Liver (tissue), 8 donors: ENCODE measurements at regions not wholly inside any gene's neighbourhood (a gene's known extent, or its start where the extent isn't known, plus 50 kb on each side); places are given as distances from the start of the nearest gene placed in this dataset.
"Not testable (repeated sequence)": the region's sequence is repeated elsewhere in the genome, so short reads cannot be mapped to it uniquely, and the experiment has no call there.

Experiments
- DNase-seq: peaks from one replicate; pipeline ENCODE4 v3.0.0-alpha.2; 2017; ENCODE audit warnings: low spot score
- H3K27ac ChIP-seq, 2 donors: one replicate each; pipeline ENCODE4 v1.7.0; 2013; ENCODE audit warnings: inconsistent platforms in 2 of 2, low read length in 2 of 2, control low read depth in 1 of 2, low read depth in 1 of 2, mild to moderate bottlenecking in 1 of 2
- H3K27me3 ChIP-seq, 4 donors: one replicate each; pipeline versions ENCODE4 v1.6.1 to v1.7.0; 2013; ENCODE audit warnings: low read length in 3 of 4, inconsistent platforms in 1 of 4, mild to moderate bottlenecking in 1 of 4, moderate library complexity in 1 of 4; ENCODE audit not compliant: control insufficient read depth in 4 of 4, insufficient read depth in 4 of 4
- H3K36me3 ChIP-seq, 4 donors: one replicate each; pipeline versions ENCODE4 v1.6.1 to v1.7.0; 2013; ENCODE audit warnings: low read length in 3 of 4, mild to moderate bottlenecking in 3 of 4, low read depth in 1 of 4, moderate library complexity in 1 of 4; ENCODE audit not compliant: control insufficient read depth in 4 of 4, insufficient read depth in 3 of 4
- H3K4me1 ChIP-seq, 4 donors: one replicate each; pipeline versions ENCODE4 v1.6.1 to v1.7.0; 2013; ENCODE audit warnings: low read length in 3 of 4, mild to moderate bottlenecking in 3 of 4, moderate library complexity in 1 of 4; ENCODE audit not compliant: control insufficient read depth in 4 of 4, insufficient read depth in 4 of 4
- H3K4me3 ChIP-seq, 3 donors: one replicate each; pipeline versions ENCODE4 v1.6.1 to v1.7.0; 2013; ENCODE audit warnings: low read length in 3 of 3, control low read depth in 1 of 3, low read depth in 1 of 3, mild to moderate bottlenecking in 1 of 3
- H3K9ac ChIP-seq, 2 donors: one replicate each; pipeline ENCODE4 v1.7.0; 2013; ENCODE audit warnings: low read length in 2 of 2, mild to moderate bottlenecking in 2 of 2, moderate library complexity in 2 of 2, control low read depth in 1 of 2, low read depth in 1 of 2
- H3K9me3 ChIP-seq, 4 donors: one replicate each; pipeline versions ENCODE4 v1.6.1 to v1.7.0; 2013; ENCODE audit warnings: low read length in 3 of 4; ENCODE audit not compliant: control insufficient read depth in 4 of 4
- EGR1 ChIP-seq, 2 donors: IDR thresholded peaks; 2 replicates each; pipeline ENCODE4 v1.6.1; 2016 to 2018; ENCODE audit warnings: antibody characterized with exemption in 2 of 2, low read depth in 2 of 2
- FOXA1 ChIP-seq: IDR thresholded peaks from 2 replicates; pipeline ENCODE4 v1.6.1; 2016; ENCODE audit warnings: antibody characterized with exemption
- FOXA2 ChIP-seq: IDR thresholded peaks from 2 replicates; pipeline ENCODE4 v1.6.1; 2016; ENCODE audit warnings: antibody characterized with exemption
- GABPA ChIP-seq, 2 donors: IDR thresholded peaks in 1 of 2; conservative IDR thresholded peaks in 1 of 2; 2 replicates each; pipeline ENCODE4 v1.6.1; 2016; ENCODE audit warnings: antibody characterized with exemption in 2 of 2, mild to moderate bottlenecking in 1 of 2, moderate library complexity in 1 of 2
- HNF4A ChIP-seq, 2 donors: conservative IDR thresholded peaks; 2 replicates each; pipeline ENCODE4 v1.6.1; 2016; ENCODE audit warnings: antibody characterized with exemption in 2 of 2, mild to moderate bottlenecking in 2 of 2
- HNF4G ChIP-seq: IDR thresholded peaks from 2 replicates; pipeline ENCODE4 v1.6.1; 2016; ENCODE audit warnings: antibody characterized with exemption
- JUND ChIP-seq, 2 donors: IDR thresholded peaks; 2 replicates each; pipeline ENCODE4 v1.6.1; 2016; ENCODE audit warnings: antibody characterized with exemption in 2 of 2
- NR2F2 ChIP-seq: IDR thresholded peaks from 2 replicates; pipeline ENCODE4 v1.6.1; 2016; ENCODE audit warnings: antibody characterized with exemption
- RAD21 ChIP-seq, 2 donors: IDR thresholded peaks; 2 replicates each; pipeline ENCODE4 v1.6.1; 2016; ENCODE audit warnings: antibody characterized with exemption in 2 of 2, mild to moderate bottlenecking in 2 of 2
- RXRA ChIP-seq, 2 donors: IDR thresholded peaks; 2 replicates each; pipeline ENCODE4 v1.6.1; 2017 to 2018; ENCODE audit warnings: antibody characterized with exemption in 2 of 2, mild to moderate bottlenecking in 1 of 2
- SP1 ChIP-seq: IDR thresholded peaks from 2 replicates; pipeline ENCODE4 v1.6.1; 2018; ENCODE audit warnings: antibody characterized with exemption, mild to moderate bottlenecking
- TAF1 ChIP-seq: conservative IDR thresholded peaks from 2 replicates; pipeline ENCODE4 v1.6.1; 2016; ENCODE audit warnings: antibody characterized with exemption, mild to moderate bottlenecking
- WGBS: extraction: QIAGEN DNeasy Blood & Tissue Kit; methylation state at CpG from one replicate; pipeline ENCODE4 v1.1.7; 2013; 5-methylcytosine and 5-hydroxymethylcytosine counted together
- TF ChIP-seq, protein P1 (sequence below): IDR thresholded peaks from 2 replicates; pipeline ENCODE4 v1.6.1; 2016; ENCODE audit warnings: antibody characterized with exemption
- TF ChIP-seq, protein P2 (sequence below): IDR thresholded peaks from 2 replicates; pipeline ENCODE4 v1.6.1; 2016; ENCODE audit warnings: antibody characterized with exemption, mild to moderate bottlenecking
- TF ChIP-seq, protein P3 (sequence below): IDR thresholded peaks from 2 replicates; pipeline ENCODE4 v1.6.1; 2016; ENCODE audit warnings: antibody characterized with exemption
- TF ChIP-seq, protein P4 (sequence below): fragments of 150-350 bp; IDR thresholded peaks from 2 replicates; pipeline ENCODE4 v1.5.1; 2017; ENCODE audit warnings: improper control_type of control experiment, low read depth, low read length; ENCODE audit not compliant: missing input control
- donor health status: healthy.
- donor health status: healthy.
- donor health status: healthy.
- donor health status: healthy.
- donor health status: healthy.

DNA sequence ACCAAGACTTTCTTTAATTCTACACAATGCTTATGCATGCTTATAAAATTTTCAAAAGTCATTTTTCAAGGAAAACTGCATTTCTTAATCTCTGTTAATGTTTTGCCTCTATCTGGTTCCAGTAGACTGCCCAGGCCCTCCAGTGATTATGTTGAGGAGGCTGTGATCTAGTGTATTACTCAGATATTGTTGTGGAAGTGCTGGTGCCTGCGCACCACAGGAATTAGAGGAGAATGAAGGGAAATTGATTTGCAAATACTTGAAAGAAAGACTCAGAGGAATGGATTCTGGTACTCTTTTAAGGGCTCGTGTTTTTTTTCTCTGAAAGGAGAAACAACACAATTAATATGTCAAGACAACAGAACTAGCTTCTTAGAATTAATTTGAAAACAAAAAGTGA is 1015.1 kb downstream of the RPA4 start (continued):
- TF ChIP-seq, protein P1, sequence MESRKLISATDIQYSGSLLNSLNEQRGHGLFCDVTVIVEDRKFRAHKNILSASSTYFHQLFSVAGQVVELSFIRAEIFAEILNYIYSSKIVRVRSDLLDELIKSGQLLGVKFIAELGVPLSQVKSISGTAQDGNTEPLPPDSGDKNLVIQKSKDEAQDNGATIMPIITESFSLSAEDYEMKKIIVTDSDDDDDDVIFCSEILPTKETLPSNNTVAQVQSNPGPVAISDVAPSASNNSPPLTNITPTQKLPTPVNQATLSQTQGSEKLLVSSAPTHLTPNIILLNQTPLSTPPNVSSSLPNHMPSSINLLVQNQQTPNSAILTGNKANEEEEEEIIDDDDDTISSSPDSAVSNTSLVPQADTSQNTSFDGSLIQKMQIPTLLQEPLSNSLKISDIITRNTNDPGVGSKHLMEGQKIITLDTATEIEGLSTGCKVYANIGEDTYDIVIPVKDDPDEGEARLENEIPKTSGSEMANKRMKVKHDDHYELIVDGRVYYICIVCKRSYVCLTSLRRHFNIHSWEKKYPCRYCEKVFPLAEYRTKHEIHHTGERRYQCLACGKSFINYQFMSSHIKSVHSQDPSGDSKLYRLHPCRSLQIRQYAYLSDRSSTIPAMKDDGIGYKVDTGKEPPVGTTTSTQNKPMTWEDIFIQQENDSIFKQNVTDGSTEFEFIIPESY = no peak
- TF ChIP-seq SP1 (no peak), FOXA2 (no peak)

DNA sequence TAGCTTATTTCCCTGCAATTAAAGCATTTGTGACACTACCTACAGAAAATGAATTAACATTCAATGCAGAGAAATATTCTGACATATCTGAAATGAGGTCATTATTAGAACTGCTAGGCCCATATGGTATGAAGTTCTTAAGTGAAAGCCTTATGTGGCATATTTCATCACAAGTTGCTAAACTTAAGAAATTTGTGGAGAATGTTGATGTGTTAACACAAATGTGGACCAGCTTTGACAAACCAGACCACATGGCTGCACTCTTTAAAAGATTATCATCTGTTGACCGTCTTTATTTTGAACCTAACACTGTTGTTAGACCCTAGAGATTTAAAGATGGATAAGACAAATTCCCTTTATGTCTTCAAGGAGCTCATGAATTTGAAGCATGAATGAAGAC is 1024.1 kb downstream of the RPA4 start:
- H3K4me3 ChIP-seq = no peak overlapping the region
- H3K4me1 ChIP-seq = no peaks in the 10 kb centered on the region
- TF ChIP-seq HNF4G (no peak), RXRA (IDR thresholded peaks at IDR 0.05) (no peak), FOXA1 (no peak), TAF1 (no peak), JUND (IDR thresholded peaks at IDR 0.05) (no peak)
- TF ChIP-seq, protein P1 = no peak
- H3K27ac ChIP-seq = no peak overlapping the region
- no peak overlapping the region for H3K9ac ChIP-seq
- peaks cover 0 to 2% (median 0%) of the 10 kb centered on the region in 4 donors for H3K27me3 ChIP-seq
- no peak for DNase-seq
- no peaks in the 10 kb centered on the region for H3K36me3 ChIP-seq
- WGBS = 93% methylated on average over 1 of the region's 1 CpG
- H3K9me3 ChIP-seq = peaks cover 0 to 5% (median 0%) of the 10 kb centered on the region in 4 donors

DNA sequence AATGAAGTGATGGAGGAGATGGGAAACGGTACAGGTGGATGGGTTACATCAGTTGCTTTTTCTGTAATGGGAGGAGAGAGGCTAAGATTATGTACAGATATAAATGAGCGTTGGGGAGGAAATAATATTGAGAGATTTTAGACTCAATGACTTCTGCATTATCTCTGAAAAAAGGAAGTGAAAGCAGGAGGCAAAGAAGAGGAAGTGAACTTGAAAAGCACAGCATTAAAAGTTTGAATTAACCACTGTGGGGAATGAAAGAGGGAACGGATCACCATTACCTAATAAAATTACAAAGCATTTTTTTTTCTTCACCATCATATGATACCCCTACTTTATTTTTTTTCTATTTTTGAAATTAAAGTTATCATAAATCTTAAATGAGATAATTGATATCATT is 1025.5 kb downstream of the RPA4 start:
- Histone ChIP-seq H3K36me3 (no peaks in the 10 kb centered on the region), H3K27ac (no peak overlapping the region), H3K9me3 (peaks cover 0 to 5% (median 0%) of the 10 kb centered on the region in 4 donors), H3K27me3 (no peaks in the 10 kb centered on the region), H3K9ac (no peak overlapping the region), H3K4me3 (no peak overlapping the region), H3K4me1 (no peaks in the 10 kb centered on the region)
- WGBS = 67% methylated on average over 3 of the region's 3 CpGs
- TF ChIP-seq, protein P2, sequence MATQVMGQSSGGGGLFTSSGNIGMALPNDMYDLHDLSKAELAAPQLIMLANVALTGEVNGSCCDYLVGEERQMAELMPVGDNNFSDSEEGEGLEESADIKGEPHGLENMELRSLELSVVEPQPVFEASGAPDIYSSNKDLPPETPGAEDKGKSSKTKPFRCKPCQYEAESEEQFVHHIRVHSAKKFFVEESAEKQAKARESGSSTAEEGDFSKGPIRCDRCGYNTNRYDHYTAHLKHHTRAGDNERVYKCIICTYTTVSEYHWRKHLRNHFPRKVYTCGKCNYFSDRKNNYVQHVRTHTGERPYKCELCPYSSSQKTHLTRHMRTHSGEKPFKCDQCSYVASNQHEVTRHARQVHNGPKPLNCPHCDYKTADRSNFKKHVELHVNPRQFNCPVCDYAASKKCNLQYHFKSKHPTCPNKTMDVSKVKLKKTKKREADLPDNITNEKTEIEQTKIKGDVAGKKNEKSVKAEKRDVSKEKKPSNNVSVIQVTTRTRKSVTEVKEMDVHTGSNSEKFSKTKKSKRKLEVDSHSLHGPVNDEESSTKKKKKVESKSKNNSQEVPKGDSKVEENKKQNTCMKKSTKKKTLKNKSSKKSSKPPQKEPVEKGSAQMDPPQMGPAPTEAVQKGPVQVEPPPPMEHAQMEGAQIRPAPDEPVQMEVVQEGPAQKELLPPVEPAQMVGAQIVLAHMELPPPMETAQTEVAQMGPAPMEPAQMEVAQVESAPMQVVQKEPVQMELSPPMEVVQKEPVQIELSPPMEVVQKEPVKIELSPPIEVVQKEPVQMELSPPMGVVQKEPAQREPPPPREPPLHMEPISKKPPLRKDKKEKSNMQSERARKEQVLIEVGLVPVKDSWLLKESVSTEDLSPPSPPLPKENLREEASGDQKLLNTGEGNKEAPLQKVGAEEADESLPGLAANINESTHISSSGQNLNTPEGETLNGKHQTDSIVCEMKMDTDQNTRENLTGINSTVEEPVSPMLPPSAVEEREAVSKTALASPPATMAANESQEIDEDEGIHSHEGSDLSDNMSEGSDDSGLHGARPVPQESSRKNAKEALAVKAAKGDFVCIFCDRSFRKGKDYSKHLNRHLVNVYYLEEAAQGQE = no peak
- no peak for TF ChIP-seq FOXA2
- no peak for TF ChIP-seq SP1
- TF ChIP-seq HNF4A (conservative IDR thresholded peaks at IDR 0.05) = no peak
- no peak for TF ChIP-seq RAD21 (IDR thresholded peaks at IDR 0.05)
- TF ChIP-seq JUND (IDR thresholded peaks at IDR 0.05) = no peak
- TF ChIP-seq, protein P3, sequence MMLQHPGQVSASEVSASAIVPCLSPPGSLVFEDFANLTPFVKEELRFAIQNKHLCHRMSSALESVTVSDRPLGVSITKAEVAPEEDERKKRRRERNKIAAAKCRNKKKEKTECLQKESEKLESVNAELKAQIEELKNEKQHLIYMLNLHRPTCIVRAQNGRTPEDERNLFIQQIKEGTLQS = no peak
- TF ChIP-seq NR2F2 = no peak
- no peak for TF ChIP-seq EGR1 (IDR thresholded peaks at IDR 0.05; ENCODE audit: low read depth in 2 of 2)
- TF ChIP-seq GABPA (IDR thresholded peaks at IDR 0.05 in 1 of 2, conservative IDR thresholded peaks at IDR 0.05 in 1 of 2) = no peak
- TF ChIP-seq FOXA1 = no peak
- TF ChIP-seq RXRA (IDR thresholded peaks at IDR 0.05) = no peak
- TF ChIP-seq, protein P4, sequence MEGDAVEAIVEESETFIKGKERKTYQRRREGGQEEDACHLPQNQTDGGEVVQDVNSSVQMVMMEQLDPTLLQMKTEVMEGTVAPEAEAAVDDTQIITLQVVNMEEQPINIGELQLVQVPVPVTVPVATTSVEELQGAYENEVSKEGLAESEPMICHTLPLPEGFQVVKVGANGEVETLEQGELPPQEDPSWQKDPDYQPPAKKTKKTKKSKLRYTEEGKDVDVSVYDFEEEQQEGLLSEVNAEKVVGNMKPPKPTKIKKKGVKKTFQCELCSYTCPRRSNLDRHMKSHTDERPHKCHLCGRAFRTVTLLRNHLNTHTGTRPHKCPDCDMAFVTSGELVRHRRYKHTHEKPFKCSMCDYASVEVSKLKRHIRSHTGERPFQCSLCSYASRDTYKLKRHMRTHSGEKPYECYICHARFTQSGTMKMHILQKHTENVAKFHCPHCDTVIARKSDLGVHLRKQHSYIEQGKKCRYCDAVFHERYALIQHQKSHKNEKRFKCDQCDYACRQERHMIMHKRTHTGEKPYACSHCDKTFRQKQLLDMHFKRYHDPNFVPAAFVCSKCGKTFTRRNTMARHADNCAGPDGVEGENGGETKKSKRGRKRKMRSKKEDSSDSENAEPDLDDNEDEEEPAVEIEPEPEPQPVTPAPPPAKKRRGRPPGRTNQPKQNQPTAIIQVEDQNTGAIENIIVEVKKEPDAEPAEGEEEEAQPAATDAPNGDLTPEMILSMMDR = no peak
- DNase-seq = no peak

DNA sequence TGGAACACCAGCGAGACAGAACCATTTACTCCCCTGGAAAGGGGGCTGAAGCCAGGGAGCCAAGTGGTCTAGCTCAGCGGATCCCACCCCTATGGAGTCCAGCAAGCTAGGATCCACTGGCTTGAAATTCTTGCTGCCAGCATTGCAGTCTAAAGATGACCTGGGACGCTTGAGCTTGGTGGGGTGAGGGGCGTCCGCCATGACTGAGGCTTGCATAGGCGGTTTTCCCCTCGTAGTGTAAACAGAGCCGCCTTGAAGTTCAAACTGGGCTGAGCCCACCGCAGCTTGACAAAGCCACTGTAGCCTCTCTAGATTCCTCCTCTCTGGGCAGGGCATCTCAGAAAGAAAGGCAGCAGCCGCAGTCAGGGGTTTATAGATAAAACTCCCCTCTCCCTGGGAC is 1031.7 kb downstream of the RPA4 start:
- not testable (repeated sequence) for DNase-seq, H3K9ac ChIP-seq, H3K4me3 ChIP-seq, H3K27ac ChIP-seq, H3K4me1 ChIP-seq, H3K9me3 ChIP-seq, H3K27me3 ChIP-seq, H3K36me3 ChIP-seq
- 93% methylated on average over 10 of the region's 10 CpGs for WGBS
